ENCODE measurements at regions not wholly inside any gene's neighbourhood (a gene's known extent, or its start where the extent isn't known, plus 50 kb on each side); places are given as distances from the start of the nearest gene placed in this dataset.
"Not testable (repeated sequence)": the region's sequence is repeated elsewhere in the genome, so short reads cannot be mapped to it uniquely, and the experiment has no call there.

GRCh38 chr2:66021296-66021695 lies 413.6 kb upstream of the MEIS1 start:
- DNase-seq = no peak

- no peak for DNase-seq
These were observed 417.2 kb upstream of the MEIS1 start for GRCh38 chr2:66017763-66018162.

- DNase-seq = no peak
These were observed 420.5 kb upstream of the MEIS1 start for GRCh38 chr2:66014450-66014849.

GRCh38 chr2:66013456-66013855 lies 421.5 kb upstream of the MEIS1 start:
- no peak for DNase-seq

- no peak for DNase-seq
These were observed 431.0 kb upstream of the MEIS1 start for GRCh38 chr2:66003931-66004330.

GRCh38 chr2:66001538-66001937 lies 433.4 kb upstream of the MEIS1 start:
- DNase-seq = no peak

GRCh38 chr2:66000901-66001300 lies 434.0 kb upstream of the MEIS1 start:
- no peak for DNase-seq

GRCh38 chr2:65999796-66000195 lies 435.1 kb upstream of the MEIS1 start:
- no peak for DNase-seq

GRCh38 chr2:65999103-65999502 lies 435.8 kb upstream of the MEIS1 start:
- DNase-seq = no peak

GRCh38 chr2:65997961-65998360 lies 437.0 kb upstream of the MEIS1 start:
- no peak for DNase-seq

GRCh38 chr2:65992198-65992554 lies 442.7 kb upstream of the MEIS1 start:
- DNase-seq = no peak

- DNase-seq = peak; percentile 55
These were observed 443.3 kb upstream of the MEIS1 start for GRCh38 chr2:65991381-65992197.

- no peak for DNase-seq
These were observed 448.9 kb upstream of the MEIS1 start for GRCh38 chr2:65985986-65986385.

- no peak for DNase-seq
These were observed 454.4 kb upstream of the MEIS1 start for GRCh38 chr2:65980531-65980930.

- DNase-seq = no peak
These were observed 455.5 kb upstream of the MEIS1 start for GRCh38 chr2:65979446-65979845.

GRCh38 chr2:65974067-65974723 lies 460.7 kb upstream of the MEIS1 start:
- DNase-seq = no peak

- DNase-seq = no peak
These were observed 465.8 kb upstream of the MEIS1 start for GRCh38 chr2:65969161-65969560.

GRCh38 chr2:65963303-65963702 lies 471.6 kb upstream of the MEIS1 start:
- not testable (repeated sequence) for DNase-seq

- DNase-seq = no peak
These were observed 474.0 kb upstream of the MEIS1 start for GRCh38 chr2:65960953-65961352.

GRCh38 chr2:65957886-65958285 lies 477.0 kb upstream of the MEIS1 start:
- no peak for DNase-seq

- no peak for DNase-seq
These were observed 477.5 kb upstream of the MEIS1 start for GRCh38 chr2:65957454-65957853.

GRCh38 chr2:65955259-65955658 lies 479.7 kb upstream of the MEIS1 start:
- no peak for DNase-seq

GRCh38 chr2:65952966-65953761 lies 481.8 kb upstream of the MEIS1 start:
- no peak for DNase-seq

GRCh38 chr2:65944213-65944612 lies 490.7 kb upstream of the MEIS1 start:
- no peak for DNase-seq
